ENCODE measurements at regions not wholly inside any gene's neighbourhood (a gene's known extent, or its start where the extent isn't known, plus 50 kb on each side); places are given as distances from the start of the nearest gene placed in this dataset.

GRCh38 chr1:30605441-30605920 is 117.9 kb downstream of the MATN1 start:
- Histone ChIP-seq H3K9me3 (ENCODE audit: control insufficient read depth in 1 of 2, low read length in 2 of 2) (no peaks in the 10 kb centered on the region), H3K4me1 (ENCODE audit: control insufficient read depth in 1 of 2, insufficient read depth in 2 of 2, low read length in 2 of 2) (no peaks in the 10 kb centered on the region), H3K36me3 (ENCODE audit: control insufficient read depth in 1 of 2, insufficient read depth in 2 of 2, low read length in 2 of 2) (no peaks in the 10 kb centered on the region), H3K4me3 (ENCODE audit: low read depth in 1 of 2, low read length in 2 of 2) (no peak overlapping the region), H3K27me3 (ENCODE audit: low read depth, low read length) (no peaks in the 10 kb centered on the region), H3K27ac (ENCODE audit: low read length) (no peak overlapping the region)

GRCh38 chr1:30604801-30605440 is 118.5 kb downstream of the MATN1 start:
- Histone ChIP-seq H3K4me3 (ENCODE audit: low read depth in 1 of 2, low read length in 2 of 2) (no peak overlapping the region), H3K27ac (ENCODE audit: low read length) (no peak overlapping the region), H3K27me3 (ENCODE audit: low read depth, low read length) (no peaks in the 10 kb centered on the region), H3K36me3 (ENCODE audit: control insufficient read depth in 1 of 2, insufficient read depth in 2 of 2, low read length in 2 of 2) (no peaks in the 10 kb centered on the region), H3K9me3 (ENCODE audit: control insufficient read depth in 1 of 2, low read length in 2 of 2) (no peaks in the 10 kb centered on the region), H3K4me1 (ENCODE audit: control insufficient read depth in 1 of 2, insufficient read depth in 2 of 2, low read length in 2 of 2) (no peaks in the 10 kb centered on the region)

- Histone ChIP-seq H3K4me3 (ENCODE audit: low read depth in 1 of 2, low read length in 2 of 2) (no peak overlapping the region), H3K4me1 (ENCODE audit: control insufficient read depth in 1 of 2, insufficient read depth in 2 of 2, low read length in 2 of 2) (no peaks in the 10 kb centered on the region), H3K27ac (ENCODE audit: low read length) (no peak overlapping the region), H3K36me3 (ENCODE audit: control insufficient read depth in 1 of 2, insufficient read depth in 2 of 2, low read length in 2 of 2) (no peaks in the 10 kb centered on the region), H3K27me3 (ENCODE audit: low read depth, low read length) (no peaks in the 10 kb centered on the region), H3K9me3 (ENCODE audit: control insufficient read depth in 1 of 2, low read length in 2 of 2) (no peaks in the 10 kb centered on the region)
Observed at GRCh38 chr1:30603081-30603858, 120.1 kb downstream of the MATN1 start.

- no peaks in the 10 kb centered on the region for H3K4me1 ChIP-seq (ENCODE audit: control insufficient read depth in 1 of 2, insufficient read depth in 2 of 2, low read length in 2 of 2)
- no peaks in the 10 kb centered on the region for H3K36me3 ChIP-seq (ENCODE audit: control insufficient read depth in 1 of 2, insufficient read depth in 2 of 2, low read length in 2 of 2)
- H3K4me3 ChIP-seq (ENCODE audit: low read depth in 1 of 2, low read length in 2 of 2) = no peak overlapping the region
- H3K27me3 ChIP-seq (ENCODE audit: low read depth, low read length) = no peaks in the 10 kb centered on the region
- no peak overlapping the region for H3K27ac ChIP-seq (ENCODE audit: low read length)
- H3K9me3 ChIP-seq (ENCODE audit: control insufficient read depth in 1 of 2, low read length in 2 of 2) = no peaks in the 10 kb centered on the region
Observed at GRCh38 chr1:30601316-30602085, 121.9 kb downstream of the MATN1 start.

GRCh38 chr1:30600706-30601105 is 122.7 kb downstream of the MATN1 start:
- Histone ChIP-seq H3K4me3 (ENCODE audit: low read depth in 1 of 2, low read length in 2 of 2) (no peak overlapping the region), H3K36me3 (ENCODE audit: control insufficient read depth in 1 of 2, insufficient read depth in 2 of 2, low read length in 2 of 2) (no peaks in the 10 kb centered on the region), H3K27ac (ENCODE audit: low read length) (no peak overlapping the region), H3K4me1 (ENCODE audit: control insufficient read depth in 1 of 2, insufficient read depth in 2 of 2, low read length in 2 of 2) (no peaks in the 10 kb centered on the region), H3K27me3 (ENCODE audit: low read depth, low read length) (no peaks in the 10 kb centered on the region), H3K9me3 (ENCODE audit: control insufficient read depth in 1 of 2, low read length in 2 of 2) (no peaks in the 10 kb centered on the region)

GRCh38 chr1:30600258-30600657 is 123.1 kb downstream of the MATN1 start:
- H3K27me3 ChIP-seq (ENCODE audit: low read depth, low read length) = no peaks in the 10 kb centered on the region
- no peaks in the 10 kb centered on the region for H3K36me3 ChIP-seq (ENCODE audit: control insufficient read depth in 1 of 2, insufficient read depth in 2 of 2, low read length in 2 of 2)
- H3K4me1 ChIP-seq (ENCODE audit: control insufficient read depth in 1 of 2, insufficient read depth in 2 of 2, low read length in 2 of 2) = no peaks in the 10 kb centered on the region

GRCh38 chr1:30599721-30600120 is 123.7 kb downstream of the MATN1 start:
- Histone ChIP-seq H3K4me1 (ENCODE audit: control insufficient read depth in 1 of 2, insufficient read depth in 2 of 2, low read length in 2 of 2) (no peaks in the 10 kb centered on the region), H3K27ac (ENCODE audit: low read length) (no peak overlapping the region), H3K36me3 (ENCODE audit: control insufficient read depth in 1 of 2, insufficient read depth in 2 of 2, low read length in 2 of 2) (no peaks in the 10 kb centered on the region), H3K27me3 (ENCODE audit: low read depth, low read length) (no peaks in the 10 kb centered on the region), H3K9me3 (ENCODE audit: control insufficient read depth in 1 of 2, low read length in 2 of 2) (no peaks in the 10 kb centered on the region), H3K4me3 (ENCODE audit: low read depth in 1 of 2, low read length in 2 of 2) (no peak overlapping the region)

More at GRCh38 chr1:30600258-30600657, 123.1 kb downstream of the MATN1 start:
- no peak overlapping the region for H3K4me3 ChIP-seq (ENCODE audit: low read depth in 1 of 2, low read length in 2 of 2)
- H3K9me3 ChIP-seq (ENCODE audit: control insufficient read depth in 1 of 2, low read length in 2 of 2) = no peaks in the 10 kb centered on the region
- no peak overlapping the region for H3K27ac ChIP-seq (ENCODE audit: low read length)

GRCh38 chr1:30598571-30599114 is 124.7 kb downstream of the MATN1 start:
- H3K36me3 ChIP-seq (ENCODE audit: control insufficient read depth in 1 of 2, insufficient read depth in 2 of 2, low read length in 2 of 2) = no peaks in the 10 kb centered on the region
- no peak overlapping the region for H3K4me3 ChIP-seq (ENCODE audit: low read depth in 1 of 2, low read length in 2 of 2)
- H3K27ac ChIP-seq (ENCODE audit: low read length) = no peak overlapping the region
- no peaks in the 10 kb centered on the region for H3K9me3 ChIP-seq (ENCODE audit: control insufficient read depth in 1 of 2, low read length in 2 of 2)
- no peaks in the 10 kb centered on the region for H3K27me3 ChIP-seq (ENCODE audit: low read depth, low read length)
- no peaks in the 10 kb centered on the region for H3K4me1 ChIP-seq (ENCODE audit: control insufficient read depth in 1 of 2, insufficient read depth in 2 of 2, low read length in 2 of 2)

- peaks cover 0 to 2% of the 10 kb centered on the region in 2 donors for H3K9me3 ChIP-seq (ENCODE audit: control insufficient read depth in 1 of 2, low read length in 2 of 2)
- no peak overlapping the region for H3K27ac ChIP-seq (ENCODE audit: low read length)
- H3K4me3 ChIP-seq (ENCODE audit: low read depth in 1 of 2, low read length in 2 of 2) = no peak overlapping the region
- H3K4me1 ChIP-seq (ENCODE audit: control insufficient read depth in 1 of 2, insufficient read depth in 2 of 2, low read length in 2 of 2) = no peaks in the 10 kb centered on the region
- no peaks in the 10 kb centered on the region for H3K36me3 ChIP-seq (ENCODE audit: control insufficient read depth in 1 of 2, insufficient read depth in 2 of 2, low read length in 2 of 2)
- H3K27me3 ChIP-seq (ENCODE audit: low read depth, low read length) = no peaks in the 10 kb centered on the region
Observed at GRCh38 chr1:30597711-30598110, 125.7 kb downstream of the MATN1 start.

- Histone ChIP-seq H3K4me3 (ENCODE audit: low read depth in 1 of 2, low read length in 2 of 2) (no peak overlapping the region), H3K36me3 (ENCODE audit: control insufficient read depth in 1 of 2, insufficient read depth in 2 of 2, low read length in 2 of 2) (no peaks in the 10 kb centered on the region), H3K27me3 (ENCODE audit: low read depth, low read length) (no peaks in the 10 kb centered on the region), H3K9me3 (ENCODE audit: control insufficient read depth in 1 of 2, low read length in 2 of 2) (peaks cover 0 to 7% of the 10 kb centered on the region in 2 donors), H3K27ac (ENCODE audit: low read length) (no peak overlapping the region), H3K4me1 (ENCODE audit: control insufficient read depth in 1 of 2, insufficient read depth in 2 of 2, low read length in 2 of 2) (no peaks in the 10 kb centered on the region)
Observed at GRCh38 chr1:30596891-30597290, 126.5 kb downstream of the MATN1 start.

- H3K36me3 ChIP-seq (ENCODE audit: control insufficient read depth in 1 of 2, insufficient read depth in 2 of 2, low read length in 2 of 2) = no peaks in the 10 kb centered on the region
- H3K4me1 ChIP-seq (ENCODE audit: control insufficient read depth in 1 of 2, insufficient read depth in 2 of 2, low read length in 2 of 2) = no peaks in the 10 kb centered on the region
- no peak overlapping the region for H3K27ac ChIP-seq (ENCODE audit: low read length)
- H3K9me3 ChIP-seq (ENCODE audit: control insufficient read depth in 1 of 2, low read length in 2 of 2) = peaks cover 0 to 7% of the 10 kb centered on the region in 2 donors
- H3K4me3 ChIP-seq (ENCODE audit: low read depth in 1 of 2, low read length in 2 of 2) = no peak overlapping the region
- no peaks in the 10 kb centered on the region for H3K27me3 ChIP-seq (ENCODE audit: low read depth, low read length)
Observed at GRCh38 chr1:30596470-30596869, 126.9 kb downstream of the MATN1 start.
